Transverse colon (tissue), 4 donors: ENCODE measurements at regions not wholly inside any gene's neighbourhood (a gene's known extent, or its start where the extent isn't known, plus 50 kb on each side); places are given as distances from the start of the nearest gene placed in this dataset.

ENCODE experiments used
- DNase-seq: peaks from one replicate; pipeline ENCODE4 v3.0.0-alpha.2; 2019
- H3K27ac ChIP-seq, 4 donors: fragments of 200-600 bp; sonication (generic); 2 replicates each; pipeline ENCODE4 v1.5.1; 2016 to 2018; ENCODE audit warnings: inconsistent platforms in 4 of 4
- H3K27me3 ChIP-seq: fragments of 200-600 bp; sonication (generic); 2 replicates; pipeline ENCODE4 v1.5.1; 2017; ENCODE audit warnings: inconsistent platforms
- H3K36me3 ChIP-seq, 4 donors: fragments of 200-600 bp; sonication (generic); 2 replicates each; pipeline ENCODE4 v1.5.1; 2017 to 2019; ENCODE audit warnings: inconsistent platforms in 4 of 4
- H3K4me1 ChIP-seq, 4 donors: fragments of 200-600 bp; sonication (generic); 2 replicates each; pipeline ENCODE4 v1.5.1; 2017 to 2020; ENCODE audit warnings: inconsistent platforms in 4 of 4
- H3K4me3 ChIP-seq, 4 donors: fragments of 200-600 bp; sonication (generic); 1 replicate in 1 of 4; 2 replicates in 3 of 4; pipeline versions ENCODE4 v1.5.1 to v1.6.1; 2017 to 2019; ENCODE audit warnings: inconsistent platforms in 4 of 4
- H3K9me3 ChIP-seq, 2 donors: fragments of 200-600 bp; sonication (generic); 2 replicates each; pipeline ENCODE4 v1.5.1; 2017 to 2019; ENCODE audit warnings: inconsistent platforms in 2 of 2
- EP300 ChIP-seq: sonication (generic); formaldehyde crosslinking; IDR thresholded peaks from one replicate; pipeline ENCODE4 v1.6.1; 2017; ENCODE audit warnings: antibody characterized with exemption, low read depth
- POLR2A ChIP-seq: fragments of 450-650 bp; IDR thresholded peaks from one replicate; pipeline ENCODE4 v1.6.1; 2016; ENCODE audit warnings: antibody characterized with exemption, mild to moderate bottlenecking, moderate library complexity
- POLR2AphosphoS5 ChIP-seq, 3 donors: sonication (generic); formaldehyde crosslinking; IDR thresholded peaks; one replicate each; pipeline ENCODE4 v1.6.1; 2016; ENCODE audit warnings: antibody characterized with exemption in 3 of 3
- WGBS, 2 donors: methylation state at CpG; one replicate each; pipeline ENCODE4 v1.1.5; 2018; ENCODE audit warnings: low coverage in 1 of 2; 5-methylcytosine and 5-hydroxymethylcytosine counted together
- in situ Hi-C, 4 donors: fragments of 200-750 bp; cut with MboI; loops; one replicate each; pipeline versions ENCODE4 v1.15.0 to v1.15.1; 2017; ENCODE audit warnings: low sequenced_read_pairs in 3 of 4, low pct_ligation_motif_present in 1 of 4, low pct_unique_long_range_greater_than_20kb in 1 of 4
- intact Hi-C: fragments of 100-400 bp; cut with DNase I; formaldehyde crosslinking; loops from one replicate; pipeline ENCODE4 v1.15.1; 2023; ENCODE audit warnings: low total_unique reads
- TF ChIP-seq, protein P1 (sequence below), 5 experiments: fragments of 200-600 bp in 3 of 5; fragments of 450-650 bp in 2 of 5; sonication (generic) in 3 of 5; IDR thresholded peaks; 1 replicate in 2 of 5; 2 replicates in 3 of 5; pipeline ENCODE4 v1.5.1; 2016 to 2017; ENCODE audit warnings: antibody characterized with exemption in 5 of 5, inconsistent platforms in 3 of 5, mild to moderate bottlenecking in 2 of 5, moderate library complexity in 1 of 5

DNA sequence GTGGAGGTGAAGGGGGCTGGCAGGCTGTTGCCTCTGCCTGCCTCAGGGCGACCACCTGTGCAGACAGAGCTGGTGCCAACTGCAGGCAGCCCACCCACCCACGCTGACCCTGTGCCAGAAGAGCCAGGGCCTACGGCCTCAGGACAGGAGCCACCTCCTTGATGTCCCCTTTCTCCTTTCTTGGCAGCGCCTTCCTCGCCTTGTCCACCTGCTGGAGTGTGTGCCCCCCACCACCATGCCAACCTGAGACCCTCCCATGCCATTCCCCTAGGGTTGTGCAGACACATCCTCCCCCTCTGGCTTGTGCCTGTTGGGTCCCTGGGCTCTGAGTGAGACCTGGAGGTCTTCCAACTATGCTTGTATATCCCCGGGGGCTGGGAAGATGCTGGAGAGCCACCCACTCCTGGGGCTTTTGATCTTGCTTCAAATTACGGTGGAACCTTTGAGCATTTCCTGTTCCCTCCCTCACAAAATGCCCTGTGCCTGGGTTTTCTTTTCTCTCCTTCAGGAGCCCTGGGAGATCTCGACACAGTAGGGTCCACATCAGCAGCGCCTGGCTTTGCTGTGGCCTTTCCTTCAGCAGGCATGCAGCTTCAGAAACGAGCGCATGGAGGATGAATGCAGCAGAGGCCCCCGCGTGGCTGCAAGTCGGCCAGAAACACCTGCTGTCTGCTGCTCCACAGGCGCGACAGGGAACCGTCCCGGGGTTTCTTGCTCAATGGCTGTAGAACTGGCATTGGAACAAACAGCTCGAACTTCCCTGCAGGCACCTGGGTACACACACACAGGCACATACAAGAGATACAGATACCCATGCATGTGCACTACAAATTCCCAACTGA, 65.9 kb upstream of the SH3RF3 start:
- Histone ChIP-seq H3K27me3 (no peaks in the 10 kb centered on the region), H3K27ac (no peak overlapping the region), H3K9me3 (no peaks in the 10 kb centered on the region), H3K36me3 (no peaks in the 10 kb centered on the region), H3K4me3 (no peak overlapping the region), H3K4me1 (peaks cover 0 to 16% (median 5%) of the 10 kb centered on the region in 4 donors)
- TF ChIP-seq EP300 (no peak), POLR2AphosphoS5 (IDR thresholded peaks at IDR 0.05) (no peak), POLR2A (no peak)
- TF ChIP-seq, protein P1, sequence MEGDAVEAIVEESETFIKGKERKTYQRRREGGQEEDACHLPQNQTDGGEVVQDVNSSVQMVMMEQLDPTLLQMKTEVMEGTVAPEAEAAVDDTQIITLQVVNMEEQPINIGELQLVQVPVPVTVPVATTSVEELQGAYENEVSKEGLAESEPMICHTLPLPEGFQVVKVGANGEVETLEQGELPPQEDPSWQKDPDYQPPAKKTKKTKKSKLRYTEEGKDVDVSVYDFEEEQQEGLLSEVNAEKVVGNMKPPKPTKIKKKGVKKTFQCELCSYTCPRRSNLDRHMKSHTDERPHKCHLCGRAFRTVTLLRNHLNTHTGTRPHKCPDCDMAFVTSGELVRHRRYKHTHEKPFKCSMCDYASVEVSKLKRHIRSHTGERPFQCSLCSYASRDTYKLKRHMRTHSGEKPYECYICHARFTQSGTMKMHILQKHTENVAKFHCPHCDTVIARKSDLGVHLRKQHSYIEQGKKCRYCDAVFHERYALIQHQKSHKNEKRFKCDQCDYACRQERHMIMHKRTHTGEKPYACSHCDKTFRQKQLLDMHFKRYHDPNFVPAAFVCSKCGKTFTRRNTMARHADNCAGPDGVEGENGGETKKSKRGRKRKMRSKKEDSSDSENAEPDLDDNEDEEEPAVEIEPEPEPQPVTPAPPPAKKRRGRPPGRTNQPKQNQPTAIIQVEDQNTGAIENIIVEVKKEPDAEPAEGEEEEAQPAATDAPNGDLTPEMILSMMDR (IDR thresholded peaks at IDR 0.05): no peak
- WGBS, 2 donors: 47 to 58% methylated on average over 8 to 19 of the region's 19 CpGs
- no peak for DNase-seq
- intact Hi-C loops: loop anchor here (1.0 kb wide), 1 partner anchor 41 kb away; no protein-coding TSS in a partner anchor
- in situ Hi-C loops: no loop called here

DNA sequence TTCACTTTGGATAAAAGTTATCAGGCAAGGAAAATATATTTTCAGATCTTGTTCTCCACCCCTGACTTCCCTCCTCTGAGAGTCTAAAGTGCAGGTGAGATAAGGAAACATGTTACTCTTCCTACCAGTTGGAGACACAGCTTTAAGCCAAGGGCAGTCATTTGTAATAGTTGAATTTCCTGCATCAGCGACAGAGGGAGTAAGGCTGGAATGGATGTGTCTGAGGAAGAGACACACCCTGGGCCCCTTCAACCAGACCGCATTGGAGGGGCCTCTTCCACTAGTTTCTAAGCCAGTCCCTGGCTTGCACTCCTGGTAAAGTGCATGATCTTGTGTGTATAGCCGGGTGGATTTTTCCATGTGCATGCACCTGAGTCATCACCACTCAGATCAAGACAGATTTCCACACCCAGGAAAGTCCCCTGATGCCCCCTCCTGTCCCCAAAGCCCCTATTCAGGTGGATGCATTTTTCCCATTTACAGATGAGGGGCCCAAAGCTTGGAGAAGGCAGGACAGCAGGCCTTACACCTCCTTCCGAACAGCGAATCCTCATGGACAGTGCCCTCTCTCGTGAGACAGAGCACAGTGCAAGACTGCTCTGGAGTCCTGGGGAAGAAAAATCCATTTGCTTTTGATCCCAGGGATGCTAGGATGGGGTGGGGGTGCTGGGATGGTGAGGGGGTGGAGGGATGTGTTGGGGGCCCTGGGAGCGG, 66.7 kb upstream of the SH3RF3 start:
- intact Hi-C loops: no loop called here
- TF ChIP-seq, protein P1 (IDR thresholded peaks at IDR 0.05): no peak
- TF ChIP-seq POLR2A (no peak), EP300 (no peak), POLR2AphosphoS5 (IDR thresholded peaks at IDR 0.05) (no peak)
- H3K4me3 ChIP-seq: no peak overlapping the region
- H3K27ac ChIP-seq: no peak overlapping the region
- WGBS, 2 donors: 71 to 82% methylated on average over 4 to 7 of the region's 7 CpGs
- H3K4me1 ChIP-seq: peaks cover 0 to 16% (median 5%) of the 10 kb centered on the region in 4 donors
- no peaks in the 10 kb centered on the region for H3K9me3 ChIP-seq
- H3K27me3 ChIP-seq: no peaks in the 10 kb centered on the region
- in situ Hi-C loops: no loop called here
- no peak for DNase-seq
- no peaks in the 10 kb centered on the region for H3K36me3 ChIP-seq

DNA sequence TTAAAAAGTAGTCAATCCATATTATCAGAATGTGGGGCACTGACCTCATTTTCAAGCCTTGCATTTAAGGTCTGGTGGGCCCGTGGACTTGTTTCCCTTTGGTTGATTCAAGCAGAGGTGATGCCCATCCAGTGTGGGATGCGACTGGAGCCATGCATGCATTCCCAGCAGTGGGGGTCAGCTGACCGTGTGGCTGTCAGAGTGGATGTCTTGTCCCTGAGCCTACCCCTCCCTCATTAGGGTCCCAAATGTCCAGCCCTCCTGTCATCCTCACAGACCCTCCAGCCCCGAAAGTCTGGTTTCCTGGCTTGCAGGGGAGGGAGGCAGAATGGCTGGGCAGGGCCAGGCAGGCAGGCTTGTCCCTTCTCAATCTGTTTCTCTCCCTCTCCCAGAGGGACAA, 67.3 kb upstream of the SH3RF3 start:
- Histone ChIP-seq H3K27ac (no peak overlapping the region), H3K4me1 (peaks cover 0 to 16% (median 5%) of the 10 kb centered on the region in 4 donors)
- WGBS, 2 donors: 73 to 78% methylated on average over 3 to 4 of the region's 4 CpGs

DNA sequence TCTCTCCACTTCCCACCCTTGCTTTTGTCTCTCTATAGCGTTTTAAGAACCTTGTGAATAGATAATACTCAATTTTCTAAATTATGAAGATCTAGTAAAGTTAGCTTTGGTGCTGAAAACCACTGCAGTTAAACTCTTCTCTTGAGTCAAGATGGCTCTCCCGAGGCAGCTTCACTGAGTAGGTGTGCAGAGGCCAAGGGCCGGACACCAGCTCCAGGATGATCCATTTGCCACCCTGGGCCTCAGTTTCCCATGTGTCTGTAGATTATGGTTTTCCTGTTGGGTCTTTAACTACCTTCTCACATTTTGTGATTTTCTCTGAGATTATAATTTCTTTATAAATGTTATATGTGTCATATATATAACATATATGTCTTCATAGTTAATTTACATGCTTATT, 68.5 kb upstream of the SH3RF3 start:
- H3K4me3 ChIP-seq: no peak overlapping the region
- H3K4me1 ChIP-seq: peaks cover 0 to 16% (median 5%) of the 10 kb centered on the region in 4 donors
- no peak for TF ChIP-seq POLR2AphosphoS5 (IDR thresholded peaks at IDR 0.05)
- DNase-seq: no peak
- H3K27me3 ChIP-seq: no peaks in the 10 kb centered on the region
- in situ Hi-C loops (no loop called here), intact Hi-C loops (no loop called here)
- no peak overlapping the region for H3K27ac ChIP-seq
- WGBS, 2 donors: 78 to 91% methylated on average over 1 to 3 of the region's 3 CpGs
- no peaks in the 10 kb centered on the region for H3K9me3 ChIP-seq
- H3K36me3 ChIP-seq: no peaks in the 10 kb centered on the region

More for the DNA sequence above, 67.3 kb upstream of the SH3RF3 start:
- no peak overlapping the region for H3K4me3 ChIP-seq
- H3K36me3 ChIP-seq: no peaks in the 10 kb centered on the region
- DNase-seq: no peak
- in situ Hi-C loops: no loop called here
- intact Hi-C loops: no loop called here
- no peaks in the 10 kb centered on the region for H3K27me3 ChIP-seq
- TF ChIP-seq POLR2A (no peak), POLR2AphosphoS5 (IDR thresholded peaks at IDR 0.05) (no peak), EP300 (no peak)
- TF ChIP-seq, protein P1 (IDR thresholded peaks at IDR 0.05): no peak
- no peaks in the 10 kb centered on the region for H3K9me3 ChIP-seq
